HG03039 (cell line): ENCODE measurements at regions not wholly inside any gene's neighbourhood (a gene's known extent, or its start where the extent isn't known, plus 50 kb on each side); places are given as distances from the start of the nearest gene placed in this dataset.
"Not testable (repeated sequence)": the region's sequence is repeated elsewhere in the genome, so short reads cannot be mapped to it uniquely, and the experiment has no call there.

Experiments
- ATAC-seq: cut with Tn5 transposase; IDR thresholded peaks from one replicate; pipeline ENCODE4 v1.9.1; 2021; ENCODE audit warnings: mild to moderate bottlenecking, moderate library complexity; ENCODE audit not compliant: unreplicated experiment

- ATAC-seq = no peak
Measured at GRCh38 chr4:30996841-30997240, 276.7 kb downstream of the PCDH7 start.

- ATAC-seq = no peak
Measured at GRCh38 chr4:31005037-31005436, 284.9 kb downstream of the PCDH7 start.

GRCh38 chr4:31007858-31008257 lies 287.7 kb downstream of the PCDH7 start:
- no peak for ATAC-seq

- no peak for ATAC-seq
Measured at GRCh38 chr4:31009926-31010325, 289.8 kb downstream of the PCDH7 start.

- ATAC-seq = no peak
Measured at GRCh38 chr4:31015123-31015522, 295.0 kb downstream of the PCDH7 start.

GRCh38 chr4:31016322-31017061 lies 296.3 kb downstream of the PCDH7 start:
- no peak for ATAC-seq

- ATAC-seq = no peak
Measured at GRCh38 chr4:31020363-31020762, 300.2 kb downstream of the PCDH7 start.

GRCh38 chr4:31021008-31021407 lies 300.8 kb downstream of the PCDH7 start:
- ATAC-seq = no peak

GRCh38 chr4:31022702-31023101 lies 302.5 kb downstream of the PCDH7 start:
- ATAC-seq = no peak

GRCh38 chr4:31023109-31023508 lies 302.9 kb downstream of the PCDH7 start:
- no peak for ATAC-seq

- ATAC-seq = no peak
Measured at GRCh38 chr4:31023742-31024141, 303.6 kb downstream of the PCDH7 start.

- not testable (repeated sequence) for ATAC-seq
Measured at GRCh38 chr4:31024781-31025180, 304.6 kb downstream of the PCDH7 start.

GRCh38 chr4:31026256-31026655 lies 306.1 kb downstream of the PCDH7 start:
- ATAC-seq = no peak

GRCh38 chr4:31034550-31034949 lies 314.4 kb downstream of the PCDH7 start:
- no peak for ATAC-seq

- ATAC-seq = no peak
Measured at GRCh38 chr4:31035761-31036160, 315.6 kb downstream of the PCDH7 start.

- no peak for ATAC-seq
Measured at GRCh38 chr4:31037703-31038102, 317.5 kb downstream of the PCDH7 start.

GRCh38 chr4:31039382-31039781 lies 319.2 kb downstream of the PCDH7 start:
- no peak for ATAC-seq

- ATAC-seq = no peak
Measured at GRCh38 chr4:31040106-31040505, 319.9 kb downstream of the PCDH7 start.

GRCh38 chr4:31041385-31041784 lies 321.2 kb downstream of the PCDH7 start:
- no peak for ATAC-seq

- no peak for ATAC-seq
Measured at GRCh38 chr4:31041853-31042252, 321.7 kb downstream of the PCDH7 start.

GRCh38 chr4:31043382-31044062 lies 323.4 kb downstream of the PCDH7 start:
- no peak for ATAC-seq

- no peak for ATAC-seq
Measured at GRCh38 chr4:31045151-31045550, 325.0 kb downstream of the PCDH7 start.
